HCT116 (cell line): ENCODE measurements at regions not wholly inside any gene's neighbourhood (a gene's known extent, or its start where the extent isn't known, plus 50 kb on each side); places are given as distances from the start of the nearest gene placed in this dataset.

Source experiments
- ATAC-seq: fragments of 200-7000 bp; cut with Tn5 transposase; 2 replicates; pipeline ENCODE4 v1.9.1; 2020; ENCODE audit warnings: mild to moderate bottlenecking, moderate library complexity
- BruUV-seq: library from RNA; stranded (reverse); fragments of 400-500 nt; replicated peaks from 2 replicates; lab custom pipeline; 2021; lab: Mats Ljungman, UMichigan
- CTCF ChIA-PET: fragments of 300-600 bp; sonication (Branson Sonifier 250); formaldehyde crosslinking; loops from one replicate; lab custom pipeline; 2021; ENCODE audit warnings: antibody characterized with exemption; lab: Charles Lee
- POLR2A ChIA-PET: fragments of 300-600, 350-600 bp; sonication (Branson Sonifier 250); formaldehyde crosslinking; loops from one replicate; lab custom pipeline; 2021; ENCODE audit warnings: antibody characterized with exemption; lab: Charles Lee
- RAD21 ChIA-PET, 2 experiments: fragments of 300-600 bp; sonication (Branson Sonifier 250); formaldehyde crosslinking; loops; one replicate each; lab custom pipeline; 2023; ENCODE audit warnings: low total read pairs in 2 of 2; ENCODE audit not compliant: uncharacterized antibody in 2 of 2, unreplicated experiment in 2 of 2, low non-redundant PET in 1 of 2; lab: Charles Lee
- DNase-seq: peaks from one replicate; pipeline ENCODE4 v3.0.0-alpha.2; 2010; ENCODE audit warnings: low read depth, low spot score
- H2AFZ ChIP-seq: fragments of 200-600 bp; shearing (Covaris generic), sonication (generic); 2 replicates; pipeline ENCODE4 v1.6.1; 2017; ENCODE audit warnings: low read depth, mixed run types, mixed read lengths, antibody characterized with exemption, low read length; ENCODE audit not compliant: poor library complexity, severe bottlenecking
- H3K27ac ChIP-seq: 2 replicates; pipeline ENCODE4 v1.5.1; 2012; ENCODE audit warnings: low read depth, low read length
- H3K27me3 ChIP-seq: fragments of 200-600 bp; sonication (generic); 2 replicates; pipeline ENCODE4 v1.6.1; 2016; ENCODE audit warnings: mixed run types, low read length, mixed read lengths; ENCODE audit not compliant: insufficient read depth
- H3K36me3 ChIP-seq, 2 experiments: fragments of 200-500 bp in 1 of 2; fragments of 200-600 bp in 1 of 2; sonication (Bioruptor generic) in 1 of 2; sonication (generic) in 1 of 2; 2 replicates each; pipeline versions ENCODE4 v1.5.1 to v1.6.1; 2014 to 2016; ENCODE audit warnings: low read length in 2 of 2, inconsistent platforms in 1 of 2, mixed read lengths in 1 of 2, mixed run types in 1 of 2; ENCODE audit not compliant: insufficient read depth in 2 of 2, control insufficient read depth in 1 of 2
- H3K4me1 ChIP-seq, 2 experiments: fragments of 200-600 bp in 1 of 2; sonication (generic) in 1 of 2; 2 replicates each; pipeline versions ENCODE4 v1.5.1 to v1.6.1; 2012 to 2017; ENCODE audit warnings: low read length in 2 of 2, inconsistent platforms in 1 of 2, mild to moderate bottlenecking in 1 of 2, mixed read lengths in 1 of 2, mixed run types in 1 of 2, moderate library complexity in 1 of 2; ENCODE audit not compliant: insufficient read depth in 2 of 2, control insufficient read depth in 1 of 2
- H3K4me2 ChIP-seq: fragments of 200-600 bp; sonication (generic); 2 replicates; pipeline ENCODE4 v1.6.1; 2017; ENCODE audit warnings: mixed run types, low read length, mixed read lengths
- H3K4me3 ChIP-seq, 2 experiments: fragments of 200-600 bp in 1 of 2; sonication (generic) in 1 of 2; replicated peaks in 1 of 2; 2 replicates each; pipeline ENCODE4 v1.5.1; 2011 to 2016; ENCODE audit warnings: low read length in 2 of 2, control low read depth in 1 of 2, low read depth in 1 of 2, mild to moderate bottlenecking in 1 of 2, mixed read lengths in 1 of 2, mixed run types in 1 of 2
- H3K79me2 ChIP-seq: fragments of 200-600 bp; sonication (generic); 2 replicates; pipeline ENCODE4 v1.6.1; 2017; ENCODE audit warnings: mild to moderate bottlenecking, mixed run types, low read length, moderate library complexity, mixed read lengths; ENCODE audit not compliant: insufficient read depth
- H3K9ac ChIP-seq: fragments of 200-600 bp; sonication (generic); 2 replicates; pipeline ENCODE4 v1.6.1; 2016; ENCODE audit warnings: low read length, mixed read lengths
- H3K9me2 ChIP-seq: fragments of 200-600 bp; sonication (generic), shearing (Covaris generic); 2 replicates; pipeline ENCODE4 v1.6.1; 2017; ENCODE audit warnings: mixed run types, mild to moderate bottlenecking, moderate library complexity; ENCODE audit not compliant: insufficient read depth
- H3K9me3 ChIP-seq, 2 experiments: fragments of 200-500 bp in 1 of 2; fragments of 200-600 bp in 1 of 2; sonication (Bioruptor generic) in 1 of 2; sonication (generic) in 1 of 2; 2 replicates each; pipeline ENCODE4 v1.6.1; 2014 to 2017; ENCODE audit warnings: low read length in 2 of 2, mixed read lengths in 2 of 2, inconsistent platforms in 1 of 2, low read depth in 1 of 2, mild to moderate bottlenecking in 1 of 2, mixed run types in 1 of 2, moderate library complexity in 1 of 2; ENCODE audit not compliant: control insufficient read depth in 1 of 2, insufficient read depth in 1 of 2
- H4K20me1 ChIP-seq: fragments of 200-600 bp; sonication (generic), shearing (Covaris generic); 2 replicates; pipeline ENCODE4 v1.6.1; 2017; ENCODE audit warnings: mixed run types, mild to moderate bottlenecking, moderate library complexity; ENCODE audit not compliant: insufficient read depth
- CEBPB ChIP-seq: IDR thresholded peaks from 2 replicates; pipeline ENCODE4 v1.6.1; 2012; ENCODE audit warnings: low read depth
- ELF1 ChIP-seq: IDR thresholded peaks from 2 replicates; pipeline ENCODE4 v1.6.1; 2012; ENCODE audit warnings: low read depth, borderline replicate concordance
- FOSL1 ChIP-seq: IDR thresholded peaks from 2 replicates; pipeline ENCODE4 v1.6.1; 2012; ENCODE audit warnings: low read depth
- JUND ChIP-seq: IDR thresholded peaks from 2 replicates; pipeline ENCODE4 v1.6.1; 2012
- POLR2A ChIP-seq: IDR thresholded peaks from 2 replicates; pipeline ENCODE4 v1.7.0; 2011; ENCODE audit warnings: borderline replicate concordance; ENCODE audit not compliant: insufficient read depth, insufficient read length; ENCODE audit errors: extremely low read depth
- POLR2AphosphoS5 ChIP-seq: IDR thresholded peaks from 2 replicates; pipeline ENCODE4 v1.6.1; 2011; ENCODE audit warnings: mild to moderate bottlenecking, low read depth, low read length, moderate library complexity
- SP1 ChIP-seq: IDR thresholded peaks from 2 replicates; pipeline ENCODE4 v1.6.1; 2012; ENCODE audit warnings: low read depth
- TCF7L2 ChIP-seq: IDR thresholded peaks from 2 replicates; pipeline ENCODE4 v1.7.0; 2011; ENCODE audit warnings: borderline replicate concordance, inconsistent platforms; ENCODE audit not compliant: insufficient read depth, insufficient read length; ENCODE audit errors: extremely low read depth
- ZNF274 ChIP-seq: fragments of 200-500 bp; sonication (Bioruptor generic); IDR thresholded peaks from 2 replicates; pipeline ENCODE4 v1.6.1; 2014; ENCODE audit warnings: mild to moderate bottlenecking, low read depth, low read length, inconsistent platforms
- intact Hi-C: fragments of 100-400 bp; cut with micrococcal nuclease; formaldehyde crosslinking; loops from 2 replicates; pipeline ENCODE4 v1.10.0; 2022
- TF ChIP-seq, protein P1 (sequence below), 3 experiments: fragments of 200-600 bp in 1 of 3; sonication (generic) in 1 of 3; IDR thresholded peaks in 2 of 3; conservative IDR thresholded peaks in 1 of 3; 2 replicates each; pipeline ENCODE4 v1.5.1; 2012 to 2017; ENCODE audit warnings: low read depth in 2 of 3, low read length in 2 of 3, antibody characterized with exemption in 1 of 3, borderline replicate concordance in 1 of 3, control low read depth in 1 of 3, mild to moderate bottlenecking in 1 of 3, mixed read lengths in 1 of 3, mixed run types in 1 of 3, moderate library complexity in 1 of 3; ENCODE audit not compliant: insufficient read depth in 1 of 3
- TF ChIP-seq, protein P2 (sequence below): IDR thresholded peaks from 2 replicates; pipeline ENCODE4 v1.6.1; 2012

DNA sequence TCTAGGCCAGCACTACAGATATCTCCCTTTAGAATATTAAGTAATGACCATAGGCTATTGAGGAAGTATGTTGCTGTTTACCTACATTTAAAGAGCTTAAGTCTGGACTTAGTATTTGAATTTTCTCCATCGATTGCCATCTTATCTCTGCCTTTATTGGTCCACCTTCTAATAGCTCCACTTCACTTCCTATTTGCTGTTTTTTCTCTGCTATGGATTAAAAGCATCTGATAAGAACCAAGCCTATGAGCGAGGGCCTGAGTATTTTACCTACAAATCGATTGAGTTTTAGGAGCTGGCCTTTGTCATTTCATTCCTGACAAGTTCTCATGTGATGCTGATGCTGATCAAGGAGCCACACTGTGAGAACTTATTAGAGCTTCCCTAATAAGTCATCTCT is 52.6 kb upstream of the AKAP13 start:
- Histone ChIP-seq H3K27me3 (no peaks in the 10 kb centered on the region), H3K4me1 (peaks cover 9 to 14% of the 10 kb centered on the region in 2 experiments; a peak in 3 of 4 replicates), H3K79me2 (no peaks in the 10 kb centered on the region), H3K9ac (no peak overlapping the region), H4K20me1 (no peaks in the 10 kb centered on the region), H2AFZ (no peak overlapping the region), H3K4me2 (no peak overlapping the region), H3K9me3 (no peaks in the 10 kb centered on the region), H3K27ac (no peak overlapping the region), H3K36me3 (no peaks in the 10 kb centered on the region), H3K9me2 (no peaks in the 10 kb centered on the region)
- DNase-seq, result no peak
- intact Hi-C loops, result no loop called here
- ATAC-seq, result no peak
- ChIA-PET RAD21 (no interaction called here), CTCF (interaction anchor here (1.0 kb wide), 1 partner anchor 158 kb away, joined by 3 read pairs; no protein-coding TSS in a partner anchor), POLR2A (no interaction called here)
- TF ChIP-seq FOSL1 (no peak), ELF1 (no peak), POLR2A (no peak), CEBPB (no peak), POLR2AphosphoS5 (no peak), SP1 (no peak), TCF7L2 (no peak), JUND (no peak), ZNF274 (no peak)
- TF ChIP-seq, protein P1, sequence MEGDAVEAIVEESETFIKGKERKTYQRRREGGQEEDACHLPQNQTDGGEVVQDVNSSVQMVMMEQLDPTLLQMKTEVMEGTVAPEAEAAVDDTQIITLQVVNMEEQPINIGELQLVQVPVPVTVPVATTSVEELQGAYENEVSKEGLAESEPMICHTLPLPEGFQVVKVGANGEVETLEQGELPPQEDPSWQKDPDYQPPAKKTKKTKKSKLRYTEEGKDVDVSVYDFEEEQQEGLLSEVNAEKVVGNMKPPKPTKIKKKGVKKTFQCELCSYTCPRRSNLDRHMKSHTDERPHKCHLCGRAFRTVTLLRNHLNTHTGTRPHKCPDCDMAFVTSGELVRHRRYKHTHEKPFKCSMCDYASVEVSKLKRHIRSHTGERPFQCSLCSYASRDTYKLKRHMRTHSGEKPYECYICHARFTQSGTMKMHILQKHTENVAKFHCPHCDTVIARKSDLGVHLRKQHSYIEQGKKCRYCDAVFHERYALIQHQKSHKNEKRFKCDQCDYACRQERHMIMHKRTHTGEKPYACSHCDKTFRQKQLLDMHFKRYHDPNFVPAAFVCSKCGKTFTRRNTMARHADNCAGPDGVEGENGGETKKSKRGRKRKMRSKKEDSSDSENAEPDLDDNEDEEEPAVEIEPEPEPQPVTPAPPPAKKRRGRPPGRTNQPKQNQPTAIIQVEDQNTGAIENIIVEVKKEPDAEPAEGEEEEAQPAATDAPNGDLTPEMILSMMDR (IDR thresholded peaks at IDR 0.05 in 2 of 3, conservative IDR thresholded peaks at IDR 0.05 in 1 of 3; ENCODE audit: borderline replicate concordance in 1 of 3, insufficient read depth in 1 of 3, low read depth in 2 of 3, low read length in 2 of 3), result no peak
- TF ChIP-seq, protein P2, sequence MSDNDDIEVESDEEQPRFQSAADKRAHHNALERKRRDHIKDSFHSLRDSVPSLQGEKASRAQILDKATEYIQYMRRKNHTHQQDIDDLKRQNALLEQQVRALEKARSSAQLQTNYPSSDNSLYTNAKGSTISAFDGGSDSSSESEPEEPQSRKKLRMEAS, result no peak
- TF ChIP-seq, all 23 proteins: peak for 0
- BruUV-seq, result no TSS peak
- no peak overlapping the region for H3K4me3 ChIP-seq
